ENCODE measurements at regions not wholly inside any gene's neighbourhood (a gene's known extent, or its start where the extent isn't known, plus 50 kb on each side); places are given as distances from the start of the nearest gene placed in this dataset.

- TF ChIP-seq CTCF (IDR thresholded peaks at IDR 0.05) (no peak), POLR2A (IDR thresholded peaks at IDR 0.05) (no peak)
Observed at GRCh38 chr1:55938376-55938850, 641.0 kb downstream of the PLPP3 start.

Measured in prostate gland (tissue), 2 donors.